8988T (cell line): ENCODE measurements at regions not wholly inside any gene's neighbourhood (a gene's known extent, or its start where the extent isn't known, plus 50 kb on each side); places are given as distances from the start of the nearest gene placed in this dataset.
A peak's percentile ranks its signal among the peaks of the same experiment; 100 is the strongest.
"Not testable (repeated sequence)": the region's sequence is repeated elsewhere in the genome, so short reads cannot be mapped to it uniquely, and the experiment has no call there.

Experiments used
- DNase-seq: peaks from one replicate; pipeline ENCODE4 v3.0.0; 2011

DNA sequence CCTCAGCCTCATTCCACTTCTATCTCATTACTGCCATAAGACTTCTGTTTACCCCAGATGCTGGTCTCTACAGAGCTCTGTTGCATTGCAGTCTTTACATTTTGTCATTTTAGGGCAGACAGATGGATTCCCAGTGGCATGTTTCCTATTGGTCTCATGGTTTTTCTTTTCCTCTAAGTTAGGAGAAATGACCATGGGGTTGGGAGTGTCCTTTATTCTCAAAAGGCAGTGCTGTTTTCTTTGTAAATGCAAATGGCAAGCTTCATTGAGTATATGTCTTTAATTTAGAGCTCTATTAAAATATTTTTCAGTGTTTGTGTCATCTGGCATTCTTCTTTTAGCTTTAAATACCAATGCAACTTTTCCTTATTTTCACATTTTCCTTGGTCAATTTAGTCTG, 57.0 kb downstream of the MSTN start:
- DNase-seq = no peak

DNA sequence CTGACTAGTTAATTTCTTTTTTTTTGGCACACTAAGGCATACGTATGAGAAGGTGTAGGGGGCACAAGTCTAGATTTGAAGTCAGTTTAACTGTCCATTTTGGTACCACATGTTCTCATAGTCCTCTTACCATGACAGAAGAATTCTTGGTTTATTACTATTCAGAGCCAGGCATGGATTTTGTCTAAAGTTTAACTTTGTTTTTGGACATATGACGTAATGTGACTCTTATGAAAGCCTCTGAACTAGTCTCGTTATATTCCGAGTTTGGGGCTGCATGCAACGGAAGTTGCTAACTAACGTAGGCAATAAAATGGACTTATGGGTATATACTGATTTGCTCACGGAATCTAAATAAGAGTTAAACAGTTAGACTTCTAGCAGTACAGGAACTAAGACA, 62.9 kb downstream of the MSTN start:
- no peak for DNase-seq

DNA sequence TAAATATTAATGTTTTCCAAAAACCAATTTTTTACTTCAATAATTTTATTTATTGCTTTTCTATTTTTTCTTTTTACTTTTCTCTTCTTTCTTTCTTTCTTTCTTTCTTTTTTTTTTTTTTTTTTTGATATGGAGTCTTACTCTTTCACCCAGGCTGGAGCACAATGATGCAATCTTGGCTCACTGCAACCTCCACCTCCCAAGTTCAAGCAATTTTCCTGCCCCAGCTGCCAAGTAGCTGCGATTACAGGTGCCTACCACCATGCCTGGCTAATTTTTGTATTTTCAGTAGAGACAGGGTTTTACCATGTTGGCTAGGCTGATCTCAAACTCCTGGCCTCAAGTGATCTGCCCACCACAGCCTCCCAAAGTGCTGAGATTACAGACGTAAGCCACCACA, 63.9 kb downstream of the MSTN start:
- DNase-seq = not testable (repeated sequence)

DNA sequence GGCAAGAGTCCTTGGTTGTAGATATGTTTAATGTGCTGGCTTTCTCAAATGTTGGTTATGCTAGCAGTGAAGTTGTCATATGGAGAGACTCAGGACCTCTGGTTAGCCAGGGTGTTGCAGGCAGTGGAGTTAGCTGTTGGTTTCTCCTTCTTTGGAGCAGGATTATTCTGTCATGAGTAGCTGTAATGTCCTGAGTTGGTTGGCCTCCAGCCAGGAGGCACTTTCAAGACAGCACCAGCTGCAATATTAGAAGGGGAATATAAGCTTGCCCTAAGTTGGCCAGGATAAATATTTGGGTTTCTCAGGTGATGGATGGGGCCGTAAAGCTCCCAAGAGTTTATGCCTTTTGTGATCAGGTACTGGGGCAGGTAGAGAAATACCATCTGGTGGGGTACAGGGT, 65.5 kb downstream of the MSTN start:
- DNase-seq = no peak

DNA sequence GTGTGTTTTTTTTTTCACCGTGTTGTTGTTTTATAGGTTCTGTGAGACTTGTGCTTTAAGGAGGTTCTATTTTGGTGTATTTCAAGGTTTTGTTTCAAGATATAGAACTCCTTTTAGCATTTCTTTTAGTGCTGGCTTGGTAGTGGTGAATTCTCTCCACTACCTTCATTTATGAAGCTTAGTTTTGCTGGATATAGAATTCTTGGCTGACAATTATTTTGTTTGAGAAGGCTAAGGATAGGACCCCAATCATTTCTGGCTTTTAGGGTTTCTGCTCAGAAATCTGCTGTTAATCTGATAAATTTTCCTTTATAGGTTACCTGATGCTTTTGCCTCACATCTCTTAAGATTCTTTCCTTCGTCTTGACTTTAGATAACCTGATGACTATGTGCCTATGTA, 66.8 kb downstream of the MSTN start:
- DNase-seq = no peak

DNA sequence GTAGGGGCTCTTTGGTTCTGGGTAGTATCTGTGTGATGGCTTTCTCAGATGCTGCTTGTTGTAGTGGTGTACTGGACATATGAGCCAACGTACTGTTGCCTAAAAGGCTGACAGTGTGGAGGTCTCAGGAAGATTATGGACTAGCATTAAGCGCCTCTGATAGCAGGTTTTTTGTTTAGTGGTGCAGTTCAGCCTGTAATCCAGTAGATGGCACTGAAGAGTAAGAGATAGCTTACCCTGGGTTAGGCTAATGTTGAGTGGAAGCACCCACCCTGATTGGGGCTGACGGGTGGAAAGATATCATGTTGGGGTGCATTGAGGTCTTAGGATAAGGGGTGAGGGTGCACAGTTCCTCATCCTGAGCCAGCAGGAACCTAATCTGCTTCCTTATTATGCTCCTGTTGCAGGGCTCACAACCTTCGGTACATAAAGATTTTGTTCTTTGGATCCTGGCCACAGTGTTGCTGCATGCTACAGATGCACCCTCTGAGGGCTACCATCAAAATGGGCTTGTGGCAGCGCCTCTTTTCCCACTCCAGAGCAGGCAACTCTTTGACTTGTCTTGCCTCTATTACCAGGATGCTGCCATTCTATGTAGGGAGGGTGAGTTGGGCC, 79.6 kb downstream of the MSTN start:
- no peak for DNase-seq

DNA sequence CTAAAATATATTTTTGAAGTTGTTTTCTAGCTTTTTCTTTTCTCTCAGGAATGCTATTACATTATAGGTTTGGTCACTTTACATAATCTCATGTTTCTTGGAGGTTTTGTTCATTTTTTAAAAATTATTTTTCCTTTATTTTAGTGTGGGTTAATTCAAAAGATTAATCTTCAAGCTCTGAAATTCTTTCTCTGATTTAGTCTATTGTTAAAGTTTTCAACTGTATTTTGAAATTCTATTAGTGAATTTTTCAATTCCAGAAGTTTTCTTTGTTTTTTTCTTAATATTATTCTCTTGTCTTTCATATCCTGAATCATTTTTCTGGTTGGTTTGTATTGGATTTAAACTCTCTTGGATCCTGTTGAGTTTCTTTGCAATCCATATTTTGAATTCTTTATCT, 80.4 kb downstream of the MSTN start:
- no peak for DNase-seq

DNA sequence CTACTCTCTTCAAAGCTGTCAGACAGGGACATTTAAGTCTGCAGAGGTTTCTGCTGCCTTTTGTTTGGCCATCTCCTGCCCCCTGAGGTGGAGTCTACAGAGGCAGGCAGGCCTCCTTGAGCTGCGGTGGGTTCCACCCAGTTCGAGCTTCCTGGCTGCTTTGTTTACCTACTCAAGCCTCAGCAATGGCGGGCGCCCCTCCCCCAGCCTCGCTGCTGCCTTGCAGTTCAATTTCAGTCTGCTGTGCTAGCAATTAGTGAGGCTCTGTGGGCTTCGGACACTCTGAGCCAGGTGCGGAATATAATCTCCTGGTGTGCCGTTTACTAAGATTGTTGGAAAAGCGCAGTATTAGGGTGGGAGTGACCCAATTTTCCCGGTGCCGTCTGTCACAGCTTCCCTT, 86.0 kb downstream of the MSTN start:
- not testable (repeated sequence) for DNase-seq

DNA sequence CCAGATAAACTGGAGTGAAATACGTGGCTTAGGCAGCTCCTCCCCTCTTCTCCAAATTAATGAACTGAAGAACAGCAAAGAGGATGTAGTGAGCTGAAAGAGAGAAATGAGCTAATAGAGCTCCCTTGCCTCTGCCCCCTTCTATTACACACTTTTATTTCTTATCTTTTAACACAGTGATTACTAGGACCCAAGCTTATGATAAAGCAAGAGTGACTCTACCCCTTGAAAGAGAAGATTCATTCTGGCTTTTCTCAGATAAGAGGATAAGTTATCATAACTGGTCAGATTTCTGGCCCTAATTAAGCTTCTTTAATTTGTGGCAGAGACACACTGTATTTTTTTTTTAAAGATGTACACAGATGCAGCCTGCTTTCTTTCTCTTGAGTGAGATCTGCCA, 102.2 kb downstream of the MSTN start:
- DNase-seq = no peak

DNA sequence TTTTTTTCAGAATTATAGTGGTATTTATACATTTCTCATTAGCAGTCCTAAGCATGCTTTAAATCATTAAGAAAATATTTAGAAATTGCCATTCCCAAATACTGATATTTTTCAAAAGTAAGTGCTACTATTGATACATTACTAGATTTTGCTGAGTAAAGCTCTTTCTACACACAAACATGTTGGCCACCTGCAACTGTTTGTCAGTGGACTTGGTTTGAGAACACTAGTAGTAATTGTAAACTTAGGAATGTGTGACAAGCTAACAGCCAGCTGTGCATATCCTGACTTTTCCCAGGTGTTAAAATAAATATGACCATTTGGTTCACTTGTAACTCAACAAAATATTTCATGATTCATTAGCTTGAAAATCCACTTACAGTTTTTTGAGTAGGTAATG, 103.1 kb downstream of the MSTN start:
- no peak for DNase-seq

DNA sequence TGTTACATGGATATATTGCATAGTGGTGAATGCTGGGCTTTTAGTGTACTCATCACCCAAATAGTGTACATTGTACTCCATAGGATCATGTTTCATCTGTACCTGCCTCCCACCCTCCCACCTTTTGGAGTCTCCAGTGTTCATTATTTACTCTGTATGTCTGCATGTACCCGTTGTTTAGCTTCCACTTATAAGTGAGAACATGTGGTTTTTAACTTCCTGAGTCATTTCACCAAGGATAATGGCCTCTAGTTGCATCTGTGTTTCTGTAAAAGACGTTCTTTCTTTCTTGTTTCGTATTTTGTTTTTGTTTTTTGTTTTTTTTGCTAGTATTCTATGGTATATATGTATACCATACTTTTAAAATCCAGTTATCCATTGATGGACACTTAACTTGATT, 107.5 kb downstream of the MSTN start:
- DNase-seq = no peak

DNA sequence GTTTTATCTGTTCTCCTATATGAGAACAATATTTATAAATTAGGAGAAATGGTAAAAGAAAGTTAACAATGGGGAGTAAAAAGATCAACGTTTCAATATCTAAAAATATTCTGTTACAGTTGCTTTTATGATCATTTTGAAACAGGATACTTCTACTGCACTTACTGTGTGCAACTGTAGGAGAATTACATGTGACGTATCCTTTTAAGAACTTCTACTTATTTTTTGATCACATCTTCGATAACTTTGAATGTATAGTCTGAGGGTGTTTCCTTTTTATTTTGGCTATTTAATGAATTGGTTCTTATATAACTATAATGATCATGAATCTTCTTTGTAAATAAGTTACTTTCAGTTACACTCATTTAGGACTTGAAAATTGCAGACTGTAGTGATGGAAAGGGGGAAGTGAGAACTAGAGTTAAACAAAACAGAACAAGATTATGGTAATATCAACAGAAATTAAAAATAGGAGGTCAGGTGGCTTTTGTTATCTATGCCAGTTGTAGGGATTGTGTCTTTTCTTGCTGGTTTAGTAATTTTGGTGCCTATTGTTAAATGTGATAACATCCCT, 109.9 kb downstream of the MSTN start:
- DNase-seq = no peak

DNA sequence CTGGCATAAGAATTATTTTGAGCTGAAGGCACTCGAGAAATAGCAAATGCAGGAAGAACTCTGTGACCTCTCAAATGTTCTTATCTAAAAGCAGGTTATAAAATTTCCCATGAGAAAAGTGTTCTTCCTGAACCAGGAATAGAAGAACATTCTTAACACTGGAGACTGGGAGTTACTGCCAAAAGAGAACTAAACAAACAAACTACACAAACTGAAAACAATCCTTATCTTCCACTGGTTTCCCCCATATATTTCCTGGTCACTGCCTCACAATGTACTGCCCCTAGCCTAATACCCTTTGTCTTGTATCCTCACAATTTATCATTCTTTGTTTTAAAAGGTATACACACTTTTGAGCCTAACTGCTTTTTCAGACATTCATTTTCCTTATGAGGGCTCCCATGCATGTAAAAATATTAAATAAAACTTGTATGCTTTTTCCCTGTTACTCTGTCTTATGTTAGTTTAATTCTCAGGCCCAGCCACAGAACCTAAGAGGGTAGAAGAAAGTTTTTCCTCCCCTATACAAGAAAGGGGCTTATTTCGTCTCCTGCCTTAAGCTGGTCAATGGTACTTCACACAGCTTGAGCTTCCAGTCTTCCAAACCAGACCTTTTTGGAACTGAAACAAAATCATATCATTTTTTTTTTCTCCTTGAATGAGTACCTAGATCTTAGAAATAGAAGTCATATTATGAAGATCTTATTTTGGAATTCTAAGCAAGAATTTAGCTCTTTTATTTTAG, 110.6 kb downstream of the MSTN start:
- DNase-seq = no peak

DNA sequence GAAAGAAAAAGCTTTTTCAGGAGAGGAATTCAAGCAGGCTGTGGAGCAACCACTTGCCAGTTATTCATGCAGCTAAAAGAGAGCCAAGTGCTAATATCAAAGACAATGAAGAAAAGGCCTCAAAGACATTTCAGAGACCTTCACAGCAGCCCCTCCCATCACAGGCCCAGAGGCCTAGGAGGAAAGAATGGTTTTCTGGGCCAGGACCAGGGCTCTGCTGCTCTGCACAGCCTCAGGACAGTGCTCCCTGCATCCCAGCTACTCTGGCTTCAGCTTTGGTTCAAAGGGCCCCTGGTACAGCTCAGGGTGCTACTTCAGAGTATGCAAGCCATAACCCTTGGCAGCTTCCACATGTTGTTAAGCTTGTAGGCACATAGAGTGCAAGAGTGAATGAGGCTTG, 119.5 kb downstream of the MSTN start:
- no peak for DNase-seq

DNA sequence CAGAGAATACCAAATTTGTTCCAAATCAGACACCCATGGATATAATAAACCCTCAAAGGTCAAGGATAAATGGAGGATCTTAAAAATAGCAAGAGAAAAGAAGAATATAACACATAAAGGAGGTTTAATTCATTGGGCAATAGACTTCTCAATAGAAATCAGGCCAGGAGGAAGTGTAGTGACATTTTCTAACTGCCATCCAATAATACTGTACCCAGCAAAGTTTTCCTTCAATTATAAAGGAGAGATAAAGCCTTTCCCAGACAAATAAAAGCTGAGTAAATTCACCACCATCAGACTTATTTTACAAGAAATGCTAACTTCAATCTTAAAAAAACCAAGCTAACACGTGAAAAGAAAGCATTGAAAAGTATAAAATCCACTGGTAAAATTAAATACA, 121.6 kb downstream of the MSTN start:
- no peak for DNase-seq

DNA sequence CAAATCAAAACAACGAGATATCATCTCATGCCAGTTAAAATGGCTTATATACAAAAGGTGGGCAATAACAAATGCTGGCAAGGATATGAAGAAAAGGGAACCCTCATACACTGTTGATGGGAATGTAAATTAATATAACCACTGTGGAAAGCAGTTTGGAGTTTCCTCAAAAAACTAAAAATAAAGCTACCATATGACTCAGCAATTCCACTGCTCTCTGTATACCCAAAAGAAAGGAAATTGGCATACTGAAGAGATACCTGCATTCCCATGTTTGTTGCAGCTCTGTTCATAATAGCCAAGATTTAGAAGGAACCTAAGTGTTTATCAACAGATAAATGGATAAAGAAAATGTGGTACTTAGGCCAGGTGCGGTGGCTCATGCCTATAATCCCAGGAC, 124.8 kb downstream of the MSTN start:
- DNase-seq = no peak

DNA sequence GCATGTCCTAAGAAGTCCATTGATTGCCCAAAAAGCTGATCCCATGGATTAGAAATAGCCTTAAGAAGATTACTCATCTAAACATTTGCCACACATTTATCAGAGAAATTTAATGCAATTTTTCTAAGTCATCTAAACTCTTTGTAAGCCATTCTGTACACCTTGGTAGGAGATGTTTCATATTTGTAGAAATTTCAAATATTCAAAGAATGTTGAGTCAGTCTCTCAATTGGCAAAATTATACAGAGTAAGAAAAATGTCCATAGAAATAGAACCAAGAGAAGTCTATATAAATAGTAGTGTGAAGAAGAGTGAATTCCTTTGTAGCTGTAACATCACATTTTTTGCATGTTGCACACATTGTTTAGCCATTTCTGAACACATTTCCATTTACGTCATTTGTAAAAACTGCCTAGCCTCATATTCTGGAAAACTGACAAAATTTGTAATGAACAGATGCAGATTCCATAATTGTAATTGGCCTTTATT, 128.6 kb downstream of the MSTN start:
- DNase-seq = peak; percentile 13

DNA sequence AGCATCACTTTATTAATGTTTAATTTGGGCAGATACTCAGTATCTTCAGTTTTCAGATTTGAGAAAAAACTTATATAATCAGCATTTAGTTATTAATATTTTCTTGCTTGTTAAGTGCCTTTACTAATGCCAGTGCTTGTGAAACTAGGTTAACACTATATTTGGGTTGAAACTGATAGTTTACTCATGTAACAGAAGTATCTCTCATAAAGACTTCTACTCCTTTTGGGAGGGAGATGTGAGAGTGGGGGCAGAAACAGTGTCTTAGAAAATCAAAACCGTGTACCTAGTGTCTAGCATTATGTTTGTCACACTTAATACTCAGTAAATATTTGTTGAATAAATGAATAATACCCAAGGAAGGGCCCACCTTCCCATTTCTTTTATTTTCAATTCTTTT, 129.5 kb downstream of the MSTN start:
- DNase-seq = no peak

DNA sequence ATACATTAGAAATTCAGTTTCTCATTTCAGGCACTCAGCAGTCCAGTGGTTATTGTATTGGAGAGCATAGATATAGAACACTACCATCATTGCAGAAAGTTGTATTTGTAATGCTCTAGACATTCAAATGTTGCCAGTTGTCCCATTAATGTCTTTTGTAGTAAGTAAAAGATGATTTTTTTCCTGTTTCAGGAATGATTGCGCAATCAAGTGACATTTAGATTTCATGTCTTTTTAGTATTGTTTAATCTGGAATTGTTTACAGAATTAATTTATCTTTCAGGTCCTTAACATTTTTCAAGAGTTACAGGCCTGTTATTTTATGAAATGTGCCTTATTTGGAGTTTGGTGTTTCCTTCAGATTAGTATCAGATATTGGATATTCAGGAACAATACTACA, 134.7 kb downstream of the MSTN start:
- no peak for DNase-seq
